HCEC 1CT (cell line): ENCODE measurements at regions not wholly inside any gene's neighbourhood (a gene's known extent, or its start where the extent isn't known, plus 50 kb on each side); places are given as distances from the start of the nearest gene placed in this dataset.

Source experiments
- DNase-seq: peaks from one replicate; pipeline ENCODE4 v3.0.0-alpha.2; 2017

DNA sequence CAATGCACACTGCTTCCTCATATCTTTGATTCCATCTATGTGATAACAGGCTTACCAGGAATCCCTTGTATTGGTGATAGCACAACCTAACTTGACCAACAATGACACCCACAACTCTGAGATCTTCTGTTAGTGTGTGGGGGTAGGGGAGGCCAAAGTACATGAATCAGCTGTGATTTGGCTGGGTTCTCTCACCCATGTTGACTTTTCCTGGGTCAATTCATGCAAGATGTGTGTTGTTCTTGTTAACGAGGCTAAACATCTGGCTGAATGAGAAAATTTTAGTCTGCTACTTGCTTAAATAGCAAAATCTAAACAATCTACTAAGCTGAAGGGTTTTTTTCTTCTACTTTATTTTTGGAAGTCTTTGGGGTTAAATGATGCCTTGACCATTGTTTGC is 341.2 kb upstream of the SLC14A2 start:
- no peak for DNase-seq

DNA sequence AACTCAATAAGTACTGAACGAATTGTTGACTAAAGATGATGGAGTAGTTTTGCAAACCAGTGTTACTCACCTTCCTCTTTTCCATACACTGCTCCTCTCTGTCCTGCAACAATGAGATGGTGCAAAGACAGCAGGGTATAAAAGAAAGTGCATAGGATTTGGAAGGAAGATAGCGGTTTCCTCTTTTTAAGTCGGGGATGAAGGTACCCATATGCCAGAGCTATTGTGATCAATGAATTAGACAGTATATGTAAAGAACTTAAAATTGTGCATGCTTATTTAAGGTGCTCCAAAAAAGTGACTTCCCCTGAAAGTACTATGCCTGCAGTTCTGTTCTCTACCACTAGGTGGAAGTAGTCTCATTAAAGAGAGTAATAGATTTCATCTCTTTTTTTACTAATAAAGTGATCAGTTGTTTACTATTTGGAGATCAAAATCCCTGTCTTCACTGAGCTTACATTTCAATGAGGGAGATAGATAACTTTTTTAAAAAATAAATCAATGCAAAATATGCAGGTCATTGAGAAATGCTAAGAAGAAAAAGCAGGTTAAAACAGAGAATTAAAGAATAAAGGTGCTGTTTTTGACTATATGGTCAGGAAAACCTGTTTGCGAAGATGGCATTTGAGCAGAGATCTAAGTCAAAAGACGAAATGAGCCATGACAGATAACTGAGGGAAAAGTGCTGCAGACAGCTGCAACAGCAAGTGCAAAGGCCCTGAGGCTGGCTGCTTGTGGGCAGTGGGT is 339.7 kb upstream of the SLC14A2 start:
- DNase-seq = peak; percentile 24

DNA sequence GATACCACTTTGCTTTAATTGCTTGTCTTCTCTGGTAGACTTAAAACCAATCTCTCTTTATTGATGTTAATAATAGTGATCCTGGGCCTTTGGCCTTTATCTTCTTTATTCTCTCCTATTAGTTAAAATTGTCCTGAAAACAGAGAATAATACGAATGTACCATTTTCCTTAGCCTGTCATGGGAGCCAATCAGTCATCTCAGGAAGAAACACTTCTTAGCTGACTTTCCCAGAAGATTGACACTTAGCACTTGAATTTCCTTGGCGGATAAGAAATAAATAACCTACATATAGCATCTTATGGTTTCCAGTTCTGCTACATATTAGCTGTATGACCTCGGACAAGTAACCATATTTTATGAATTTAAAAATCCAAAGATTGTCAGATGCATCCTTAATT is 338.4 kb upstream of the SLC14A2 start:
- DNase-seq = no peak

DNA sequence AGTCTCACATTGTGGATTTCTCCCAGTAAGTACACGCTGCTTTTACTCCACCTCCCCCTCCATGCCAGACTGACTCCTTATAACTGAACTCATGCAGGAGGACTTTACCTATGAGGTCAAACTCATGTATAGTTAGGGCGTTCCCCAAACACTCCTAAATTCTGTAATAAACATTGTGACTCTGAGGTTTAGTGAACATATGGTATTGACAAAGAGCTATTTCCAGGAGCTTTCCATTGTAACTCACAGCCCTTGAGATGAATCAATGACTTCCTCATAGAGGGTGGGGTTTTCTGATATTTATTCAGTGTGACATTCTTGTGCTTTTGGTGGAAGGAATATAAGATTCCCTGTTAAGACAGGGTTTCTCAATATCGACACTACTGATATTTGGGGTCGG is 337.4 kb upstream of the SLC14A2 start:
- no peak for DNase-seq

DNA sequence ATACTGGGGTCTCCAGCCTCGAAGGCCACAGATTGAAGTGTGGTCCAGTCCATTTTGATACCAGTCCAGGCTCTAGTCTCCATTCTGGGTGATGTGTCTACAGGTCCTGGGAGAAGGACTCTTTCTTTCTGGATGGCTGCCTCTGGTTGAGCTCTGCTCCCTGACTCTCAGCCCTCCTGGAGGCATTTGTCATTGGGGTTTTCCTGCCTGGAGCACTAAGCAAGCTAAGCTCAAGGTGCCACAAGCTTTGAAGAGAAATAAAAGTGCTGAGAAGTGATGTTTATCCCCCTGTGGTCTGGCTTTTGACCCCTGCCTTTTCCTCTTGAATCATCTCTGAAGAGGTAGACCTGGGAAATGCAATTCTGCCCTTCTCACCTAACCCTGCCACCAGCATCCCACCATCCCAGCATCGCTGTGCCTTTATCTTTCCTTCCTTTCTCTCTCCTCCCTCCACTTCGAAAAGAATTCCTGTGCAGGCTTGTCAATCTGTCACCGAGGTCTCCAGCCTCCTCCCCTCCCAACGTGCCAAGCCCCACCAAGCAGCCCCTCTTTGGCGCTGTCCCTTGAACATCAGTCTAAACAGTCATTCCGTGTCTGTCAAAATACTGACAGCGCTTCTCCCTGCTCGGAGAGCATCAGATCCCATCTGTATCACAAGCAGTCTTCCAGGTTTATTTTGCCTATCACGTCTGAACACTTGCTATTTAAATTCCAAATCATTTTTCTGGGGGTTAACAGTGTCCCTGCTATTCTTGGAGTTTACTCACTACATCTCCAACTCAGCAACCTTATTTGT is 334.6 kb upstream of the SLC14A2 start:
- DNase-seq = no peak

DNA sequence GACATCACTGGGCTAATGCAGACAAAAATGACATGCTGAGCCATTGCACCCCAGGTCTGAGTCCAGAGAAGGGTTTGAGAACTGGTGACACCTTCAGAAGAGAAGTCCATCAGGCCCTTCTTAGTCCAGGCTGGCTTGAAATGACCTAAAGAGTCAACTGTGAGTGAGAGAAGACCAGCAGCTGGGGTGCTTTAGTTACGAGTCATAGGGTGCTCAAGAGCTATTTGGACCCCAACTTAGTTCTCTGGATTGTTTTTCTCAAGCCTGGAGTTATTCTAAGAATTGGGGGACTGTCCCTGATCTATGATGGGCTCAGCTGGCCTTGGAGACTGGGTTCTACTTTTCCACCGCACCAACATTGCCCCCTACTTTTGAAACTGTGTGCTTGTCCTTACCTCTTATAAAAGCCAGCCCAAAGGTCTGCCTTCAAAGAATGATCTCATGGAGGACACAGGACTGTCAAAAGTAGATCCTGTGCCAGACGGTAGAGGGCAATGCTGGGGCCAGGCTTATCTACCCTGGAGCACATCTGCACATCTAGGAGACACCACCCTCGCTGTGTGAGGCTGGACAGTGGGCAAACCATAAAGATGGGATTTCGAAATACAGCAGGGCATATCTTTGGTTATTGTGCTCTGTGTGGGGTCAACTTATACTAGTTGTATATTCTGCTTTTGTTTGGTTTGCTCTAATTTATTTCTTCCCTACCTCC is 333.0 kb upstream of the SLC14A2 start:
- DNase-seq = no peak

DNA sequence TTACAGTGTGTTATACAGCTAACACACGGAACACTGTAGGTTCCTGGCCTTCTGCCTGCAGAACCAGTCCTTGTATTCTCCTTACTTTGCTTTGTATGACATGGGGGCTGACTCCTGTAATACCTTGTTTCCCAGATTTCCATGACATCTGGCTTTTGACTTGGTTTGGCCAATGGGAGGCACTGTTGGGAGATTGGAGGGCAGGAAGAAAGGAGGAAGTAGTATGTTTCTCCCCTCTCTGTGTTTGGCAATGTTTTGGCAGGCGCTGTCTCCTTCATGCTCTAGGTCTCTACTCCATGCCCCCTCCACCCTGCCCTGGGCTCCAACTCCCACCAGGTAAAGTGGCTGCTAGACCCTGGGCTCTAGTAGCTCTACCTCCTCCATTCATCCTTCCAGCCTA is 331.1 kb upstream of the SLC14A2 start:
- no peak for DNase-seq

DNA sequence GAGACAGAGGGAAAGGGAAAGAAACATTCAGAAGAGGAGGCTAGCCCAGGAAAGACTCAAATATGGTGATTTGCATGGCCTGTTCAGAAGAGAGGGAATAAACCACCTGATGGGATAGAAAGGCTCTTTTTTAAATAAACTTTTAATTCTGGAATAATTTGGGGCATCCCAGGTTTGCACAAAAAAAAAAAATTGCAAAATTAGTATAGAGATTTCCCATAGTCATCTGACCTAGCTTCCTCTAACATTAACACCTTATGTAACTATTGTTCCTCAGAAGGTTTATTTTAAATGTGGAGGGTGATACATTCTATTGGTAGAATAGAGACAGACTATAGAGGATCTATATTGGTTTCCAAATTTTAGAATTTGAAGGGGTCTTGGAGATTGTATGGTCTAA is 330.4 kb upstream of the SLC14A2 start:
- no peak for DNase-seq

DNA sequence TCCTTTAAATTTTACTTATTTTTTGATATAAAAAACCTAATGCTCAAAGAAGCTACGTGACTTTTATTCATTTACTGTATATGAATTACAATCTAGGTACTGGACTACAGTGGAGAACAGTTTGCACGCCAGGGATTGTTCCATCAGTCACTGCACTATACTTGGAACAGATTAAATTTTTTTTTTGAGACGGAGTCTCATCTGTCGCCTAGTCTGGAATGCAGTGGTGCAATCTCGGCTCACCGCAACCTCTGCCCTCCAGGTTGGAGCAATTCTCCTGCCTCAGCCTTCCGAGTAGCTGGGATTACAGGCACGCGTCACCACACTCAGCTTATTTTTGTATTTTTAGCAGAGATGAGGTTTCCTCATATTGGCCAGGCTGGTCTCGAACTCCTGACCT is 330.0 kb upstream of the SLC14A2 start:
- DNase-seq = no peak

DNA sequence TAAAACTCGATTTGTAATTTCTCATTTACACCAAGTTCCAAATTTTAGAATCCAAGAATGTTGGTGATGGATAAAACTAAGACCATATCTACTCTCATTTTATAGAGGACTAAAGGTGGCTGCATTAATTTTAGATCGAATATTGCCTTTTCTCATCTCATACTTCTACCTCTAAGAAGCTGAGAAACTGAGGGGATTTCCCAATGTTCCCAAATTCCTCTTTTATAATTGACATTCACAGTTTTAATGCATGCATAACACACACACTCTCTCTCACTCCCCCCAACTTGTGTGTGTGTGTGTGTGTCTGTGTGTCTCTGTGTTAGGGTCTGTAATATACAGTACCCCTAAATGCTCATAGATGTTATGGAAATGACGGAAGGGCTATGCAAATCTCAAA is 328.8 kb upstream of the SLC14A2 start:
- DNase-seq = no peak

DNA sequence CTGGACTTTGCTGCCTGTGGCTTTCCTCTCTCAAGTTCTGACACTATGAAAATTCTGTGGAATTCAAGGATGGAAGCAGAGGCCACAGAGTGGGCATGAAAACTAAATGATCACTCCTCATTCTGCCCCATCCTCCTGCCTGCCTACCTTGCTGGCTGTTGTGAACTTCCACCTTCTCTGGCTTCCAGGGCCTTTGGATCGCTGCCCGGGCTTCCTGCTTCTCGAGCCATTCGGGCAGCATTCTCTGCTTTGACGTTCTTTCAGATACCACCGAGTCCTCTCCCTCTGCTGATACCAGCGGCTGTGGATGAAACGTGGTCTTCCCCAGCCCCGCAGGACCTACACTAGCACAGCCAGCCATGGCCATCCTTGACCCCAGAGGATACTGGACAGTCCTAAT is 327.7 kb upstream of the SLC14A2 start:
- DNase-seq = no peak

DNA sequence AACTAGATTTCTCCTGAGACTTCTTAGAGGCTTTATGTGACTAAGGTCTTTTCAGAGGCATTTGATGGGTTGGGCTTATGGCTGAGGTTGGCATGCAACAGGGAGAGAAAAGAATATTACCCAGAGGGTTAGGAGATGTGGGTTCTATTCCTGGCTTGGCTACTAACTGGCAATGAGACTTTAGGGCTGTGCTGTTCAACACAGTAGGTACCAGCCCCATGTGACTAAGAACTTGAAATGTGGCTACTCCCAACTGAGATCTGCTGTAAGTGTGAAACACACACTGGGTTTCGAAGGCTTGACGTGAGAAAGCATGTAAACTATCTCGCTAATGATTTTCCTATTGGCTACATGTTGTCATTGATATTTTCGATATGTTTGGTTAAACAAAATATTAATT is 324.9 kb upstream of the SLC14A2 start:
- DNase-seq = no peak

DNA sequence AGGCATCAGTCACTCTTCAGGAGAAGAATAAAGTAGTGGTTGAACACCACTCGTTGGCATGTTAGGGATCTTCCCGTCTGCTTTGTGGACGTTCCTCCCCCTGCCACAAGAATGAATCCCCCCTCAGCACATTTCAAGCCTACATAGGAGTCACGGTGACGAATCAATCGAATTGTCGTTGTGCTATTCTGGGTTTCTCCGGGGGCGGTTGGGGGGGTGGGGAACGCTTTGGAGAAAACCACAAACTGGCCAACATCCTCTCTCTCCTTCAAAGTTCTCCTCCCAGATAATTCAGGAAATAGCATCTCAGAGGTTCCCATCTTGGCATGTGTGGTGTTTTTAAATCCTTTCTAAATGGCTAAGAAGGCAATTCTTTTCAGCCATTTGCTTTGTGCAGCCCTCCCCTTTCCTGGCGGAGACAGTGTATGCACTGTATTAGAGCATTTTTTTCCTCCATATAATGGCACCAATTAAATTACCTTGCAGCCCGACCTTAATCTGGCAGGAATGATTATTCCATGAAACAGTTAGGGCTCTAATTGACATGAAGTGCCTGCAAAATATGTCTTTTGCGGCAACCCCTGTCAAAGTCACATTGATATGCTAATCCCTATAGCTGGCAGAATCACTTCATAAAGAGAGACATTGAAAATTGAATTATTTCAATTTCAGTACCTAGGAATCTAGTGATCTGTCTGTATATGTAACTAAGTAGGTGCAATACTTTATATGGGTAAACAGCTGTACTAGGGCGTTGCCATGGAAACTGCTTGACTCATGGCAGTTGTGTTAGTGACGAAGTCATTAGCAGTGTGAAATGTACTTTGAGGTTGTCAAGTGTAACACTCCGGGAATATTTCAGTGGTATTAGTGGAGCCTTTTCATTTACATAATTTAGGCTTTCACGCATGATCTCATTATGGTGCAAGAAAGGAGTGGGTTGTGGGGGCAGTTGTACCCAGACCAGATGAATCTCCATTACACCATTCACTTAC is 323.4 kb upstream of the SLC14A2 start:
- no peak for DNase-seq

DNA sequence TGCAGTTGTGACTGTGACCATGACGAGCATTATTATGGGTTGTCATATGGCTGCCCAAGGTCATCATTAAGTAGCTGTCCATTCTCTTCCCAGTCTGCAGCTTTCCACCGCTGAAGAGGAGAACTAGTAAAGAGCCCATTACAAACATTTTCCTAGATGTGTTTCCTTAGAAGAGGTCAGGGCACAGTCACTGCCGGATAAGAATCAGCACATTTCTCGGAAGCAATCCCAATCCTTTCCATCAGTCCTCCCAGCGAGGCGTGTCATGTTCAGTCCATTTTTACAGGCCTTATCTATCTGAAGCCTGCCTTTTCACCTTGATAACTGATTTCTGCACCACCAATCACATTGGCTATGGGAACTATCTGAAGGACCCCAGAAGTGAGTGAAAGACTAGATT is 319.9 kb upstream of the SLC14A2 start:
- no peak for DNase-seq

DNA sequence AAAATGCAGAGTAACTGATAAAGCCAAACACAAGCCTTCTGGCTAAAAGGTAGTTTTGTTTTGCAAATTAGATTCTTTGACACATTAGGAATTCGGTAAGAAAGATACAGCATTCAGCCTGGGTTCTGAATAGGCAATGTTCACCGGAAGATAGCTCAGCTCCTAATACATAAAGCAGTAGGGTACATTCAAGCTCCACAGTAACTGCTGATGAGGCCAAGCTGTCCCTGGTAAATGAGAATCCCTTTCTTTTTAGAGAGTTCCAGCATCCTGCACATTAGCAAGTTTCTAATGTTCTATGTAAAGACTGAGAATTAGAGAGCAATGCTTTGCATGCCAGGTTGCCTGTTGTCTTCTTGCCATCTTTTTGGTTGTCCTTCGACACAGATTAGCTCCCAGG is 316.3 kb upstream of the SLC14A2 start:
- no peak for DNase-seq

DNA sequence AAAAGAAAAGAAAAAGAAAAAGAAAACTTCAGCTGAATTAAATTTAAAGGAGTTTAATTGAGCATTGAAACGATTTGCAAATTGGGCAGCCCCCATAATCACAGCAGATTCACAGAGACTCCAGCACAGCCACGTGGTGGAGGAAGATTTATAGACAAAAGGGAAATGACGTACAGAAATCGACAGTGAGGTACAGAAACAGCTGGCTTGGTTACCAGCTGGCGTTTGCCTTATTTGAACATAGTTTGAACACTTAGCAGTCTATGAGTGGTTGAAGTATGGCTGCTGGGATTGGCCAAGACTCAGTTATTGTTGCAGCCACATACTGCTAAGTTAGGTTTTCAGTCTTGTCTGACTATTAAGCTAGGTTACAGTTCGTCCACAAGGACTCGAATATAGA is 312.2 kb upstream of the SLC14A2 start:
- no peak for DNase-seq

DNA sequence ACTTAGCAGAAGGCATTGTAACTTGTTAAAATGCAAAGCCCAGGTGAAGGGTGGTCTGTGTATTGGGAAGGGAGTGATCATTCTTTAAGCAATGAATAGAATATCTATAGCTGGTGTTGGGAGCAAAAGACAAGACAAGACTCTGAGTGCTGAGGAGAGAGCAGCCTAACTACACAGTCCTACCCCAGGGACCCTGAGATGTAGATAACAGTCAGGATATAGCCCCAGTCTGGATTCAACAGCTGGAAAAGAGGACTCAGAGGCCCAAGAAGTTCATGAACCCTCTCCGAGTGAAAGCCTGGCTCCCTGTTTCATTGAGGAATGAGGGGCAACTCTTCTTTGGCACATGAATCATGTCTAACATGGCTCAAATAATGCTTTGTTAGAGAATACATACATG is 310.7 kb upstream of the SLC14A2 start:
- DNase-seq = no peak

DNA sequence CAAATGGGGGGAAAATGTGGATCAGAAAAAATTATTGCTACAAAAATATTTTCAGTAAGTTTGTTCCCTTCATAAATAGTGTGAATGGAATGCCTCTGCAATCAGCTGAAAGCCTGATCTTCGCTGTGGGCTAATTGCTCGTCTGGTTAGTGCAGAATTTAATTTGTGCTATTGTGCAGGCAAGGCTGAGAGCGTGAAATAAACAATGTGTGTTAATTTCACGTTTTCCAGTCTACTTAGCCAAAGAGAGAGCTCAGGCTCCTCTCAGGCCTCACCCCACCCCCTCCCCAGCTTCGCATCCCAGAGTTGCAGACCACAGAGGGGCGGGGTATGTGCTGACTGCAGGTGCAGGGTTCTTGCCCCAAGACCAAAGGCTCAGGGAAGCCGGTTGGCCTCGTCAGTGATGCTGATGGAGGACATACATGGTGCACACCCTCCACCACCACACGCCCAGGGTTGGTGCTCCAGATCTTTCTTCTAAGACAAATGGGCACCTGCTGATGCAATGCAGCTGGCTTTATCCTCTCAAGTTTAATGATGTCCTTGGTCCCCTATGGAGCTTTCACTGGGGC is 302.6 kb upstream of the SLC14A2 start:
- DNase-seq = no peak

DNA sequence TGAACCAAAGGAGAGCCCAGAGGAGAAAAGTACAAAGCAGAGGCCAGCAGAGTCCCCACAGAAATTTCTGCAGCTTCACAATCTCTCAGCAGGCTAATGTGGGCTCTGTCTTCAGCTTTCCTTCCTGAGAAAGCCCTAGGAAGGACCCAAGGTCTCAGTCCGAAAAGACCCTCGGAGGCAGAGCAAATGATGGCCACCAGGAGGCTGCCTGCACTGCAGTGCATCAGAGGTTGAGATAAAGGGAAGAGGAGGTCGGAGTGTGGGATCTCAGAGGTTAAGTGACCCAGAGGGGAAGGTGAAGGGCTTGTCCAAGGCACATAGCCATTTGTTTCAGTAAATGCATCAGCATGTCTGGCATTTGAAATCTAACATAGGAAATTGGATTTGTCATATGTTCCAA is 299.1 kb upstream of the SLC14A2 start:
- no peak for DNase-seq

DNA sequence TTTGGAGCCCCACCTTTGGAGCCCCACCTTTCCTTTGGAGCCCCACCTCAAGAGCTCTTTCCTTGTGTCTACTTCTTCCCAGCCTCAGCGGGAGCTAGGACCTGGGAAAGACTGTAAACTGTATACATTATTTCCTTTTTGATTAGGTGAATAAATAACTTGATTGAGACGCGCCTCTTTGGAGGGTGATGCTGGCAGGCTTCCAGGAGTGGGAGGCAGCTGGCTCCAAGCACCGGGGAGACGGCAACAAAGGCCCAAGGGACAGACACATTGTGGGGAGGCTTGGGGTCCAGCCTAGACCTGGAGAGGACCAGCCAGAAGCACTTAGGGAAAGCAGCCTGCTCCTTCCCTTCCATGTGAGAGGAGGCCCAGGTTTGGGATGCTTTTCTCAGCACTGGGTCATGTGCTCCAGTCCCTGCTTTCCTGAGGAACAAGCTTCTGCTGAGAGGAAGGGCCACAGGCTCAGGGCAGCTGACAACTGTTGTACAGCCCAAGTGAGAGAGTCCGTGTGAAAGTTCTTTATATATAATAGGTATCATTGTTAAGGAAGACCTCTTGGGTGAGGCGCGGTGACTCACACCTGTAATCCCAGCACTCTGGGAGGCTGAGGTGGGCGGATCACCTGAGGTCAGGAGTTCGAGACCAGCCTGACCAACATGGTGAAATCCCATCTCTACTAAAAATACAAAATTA is 297.2 kb upstream of the SLC14A2 start:
- no peak for DNase-seq

DNA sequence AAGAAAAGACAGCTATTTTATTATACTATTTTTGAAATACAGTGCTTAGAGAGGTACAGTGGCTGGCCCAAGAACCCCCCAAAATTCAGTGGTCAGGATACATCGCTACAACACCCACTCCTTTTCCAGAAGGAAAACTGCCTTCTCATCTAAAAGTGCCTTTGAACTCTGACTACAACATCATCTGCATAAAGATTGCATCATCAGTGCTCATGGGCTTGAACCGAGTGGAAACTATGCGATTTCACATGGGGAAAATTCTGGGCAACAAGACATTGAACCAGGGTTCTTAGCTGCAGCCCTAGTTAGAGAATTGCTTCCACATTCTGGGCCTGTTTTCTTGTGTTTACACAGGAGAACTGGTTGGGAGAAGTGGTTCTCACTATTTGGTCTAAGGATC is 294.6 kb upstream of the SLC14A2 start:
- no peak for DNase-seq

DNA sequence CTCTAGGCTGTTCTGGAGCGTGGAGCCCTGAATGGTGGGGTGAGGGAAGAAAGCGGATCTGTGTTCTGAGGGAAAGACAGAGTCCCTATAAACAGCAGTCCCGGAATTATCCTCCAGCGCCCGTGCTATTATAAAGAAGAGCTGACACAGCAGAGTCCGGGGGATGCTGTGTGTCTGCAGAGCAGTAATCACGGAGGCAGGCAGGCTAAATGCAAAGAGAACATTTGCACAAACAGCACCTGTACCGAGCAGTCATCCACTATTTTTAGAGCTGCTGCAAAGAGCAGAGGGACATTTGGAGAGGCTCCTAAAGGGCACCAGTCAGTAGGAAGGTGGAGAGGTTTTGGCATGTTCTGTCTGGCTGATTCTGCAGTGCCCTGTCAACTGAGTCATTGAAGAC is 293.8 kb upstream of the SLC14A2 start:
- DNase-seq = no peak
